ENCODE measurements at regions not wholly inside any gene's neighbourhood (a gene's known extent, or its start where the extent isn't known, plus 50 kb on each side); places are given as distances from the start of the nearest gene placed in this dataset.

- Histone ChIP-seq H3K36me3 (replicated peaks in 1 of 2; ENCODE audit: control insufficient read depth in 1 of 2, insufficient read depth in 2 of 2, low read length in 2 of 2) (no peaks in the 10 kb centered on the region), H3K4me3 (replicated peaks in 1 of 3; ENCODE audit: low read depth in 2 of 3, low read length in 3 of 3) (no peak overlapping the region), H2AFZ (ENCODE audit: insufficient read depth, low read depth, low read length, poor library complexity, severe bottlenecking) (no peak overlapping the region), H3K79me2 (ENCODE audit: insufficient read depth, low read length) (no peaks in the 10 kb centered on the region), H3K4me1 (ENCODE audit: control insufficient read depth in 1 of 2, insufficient read depth in 2 of 2, low read length in 2 of 2) (no peaks in the 10 kb centered on the region), H4K20me1 (ENCODE audit: insufficient read depth, low read length) (no peaks in the 10 kb centered on the region), H3K4me2 (replicated peaks; ENCODE audit: extremely low read depth, low read length, poor library complexity, severe bottlenecking) (no peak overlapping the region), H3K27ac (ENCODE audit: low read depth in 1 of 2, low read length in 2 of 2) (no peak overlapping the region), H3K9me3 (replicated peaks in 1 of 2; ENCODE audit: control insufficient read depth in 1 of 2, insufficient read depth in 1 of 2, low read length in 2 of 2) (peaks cover 0 to 4% of the 10 kb centered on the region in 2 donors), H3K9ac (ENCODE audit: insufficient read depth, low read length, poor library complexity, severe bottlenecking) (no peak overlapping the region), H3K27me3 (ENCODE audit: control insufficient read depth in 2 of 2, insufficient read depth in 2 of 2, low read length in 2 of 2) (no peaks in the 10 kb centered on the region)
- 40% methylated on average over 1 of the region's 4 CpGs for WGBS (ENCODE audit: insufficient coverage)
- intact Hi-C loops (cut with micrococcal nuclease), result no loop called here
- TF ChIP-seq, protein P1, sequence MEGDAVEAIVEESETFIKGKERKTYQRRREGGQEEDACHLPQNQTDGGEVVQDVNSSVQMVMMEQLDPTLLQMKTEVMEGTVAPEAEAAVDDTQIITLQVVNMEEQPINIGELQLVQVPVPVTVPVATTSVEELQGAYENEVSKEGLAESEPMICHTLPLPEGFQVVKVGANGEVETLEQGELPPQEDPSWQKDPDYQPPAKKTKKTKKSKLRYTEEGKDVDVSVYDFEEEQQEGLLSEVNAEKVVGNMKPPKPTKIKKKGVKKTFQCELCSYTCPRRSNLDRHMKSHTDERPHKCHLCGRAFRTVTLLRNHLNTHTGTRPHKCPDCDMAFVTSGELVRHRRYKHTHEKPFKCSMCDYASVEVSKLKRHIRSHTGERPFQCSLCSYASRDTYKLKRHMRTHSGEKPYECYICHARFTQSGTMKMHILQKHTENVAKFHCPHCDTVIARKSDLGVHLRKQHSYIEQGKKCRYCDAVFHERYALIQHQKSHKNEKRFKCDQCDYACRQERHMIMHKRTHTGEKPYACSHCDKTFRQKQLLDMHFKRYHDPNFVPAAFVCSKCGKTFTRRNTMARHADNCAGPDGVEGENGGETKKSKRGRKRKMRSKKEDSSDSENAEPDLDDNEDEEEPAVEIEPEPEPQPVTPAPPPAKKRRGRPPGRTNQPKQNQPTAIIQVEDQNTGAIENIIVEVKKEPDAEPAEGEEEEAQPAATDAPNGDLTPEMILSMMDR (IDR thresholded peaks at IDR 0.05), result no peak
- H3K27me3 Mint-ChIP-seq (ENCODE audit: low read depth in 3 of 3), result no peaks in the 10 kb centered on the region
- no peak overlapping the region for H3K4me3 Mint-ChIP-seq
- no peak for DNase-seq
- no peaks in the 10 kb centered on the region for H3K36me3 Mint-ChIP-seq
- no peaks in the 10 kb centered on the region for H3K4me1 Mint-ChIP-seq
- no peak overlapping the region for H3K27ac Mint-ChIP-seq
- H3K9me3 Mint-ChIP-seq, result peaks cover 0 to 6% (median 3%) of the 10 kb centered on the region in 7 donors
Measured at GRCh38 chr7:109745677-109746410, 1176.2 kb downstream of the DNAJB9 start.

GRCh38 chr7:109751241-109751640 lies 1181.6 kb downstream of the DNAJB9 start:
- no peak overlapping the region for H3K4me2 ChIP-seq (replicated peaks; ENCODE audit: extremely low read depth, low read length, poor library complexity, severe bottlenecking)
- H3K4me3 ChIP-seq (replicated peaks in 1 of 3; ENCODE audit: low read depth in 2 of 3, low read length in 3 of 3), result no peak overlapping the region
- H3K27ac ChIP-seq (ENCODE audit: low read depth in 1 of 2, low read length in 2 of 2), result no peak overlapping the region
- 80% methylated on average over 1 of the region's 4 CpGs for WGBS (ENCODE audit: insufficient coverage)
- TF ChIP-seq, protein P1 (IDR thresholded peaks at IDR 0.05), result no peak
- H3K4me1 ChIP-seq (ENCODE audit: control insufficient read depth in 1 of 2, insufficient read depth in 2 of 2, low read length in 2 of 2), result no peaks in the 10 kb centered on the region
- H3K27me3 ChIP-seq (ENCODE audit: control insufficient read depth in 2 of 2, insufficient read depth in 2 of 2, low read length in 2 of 2), result no peaks in the 10 kb centered on the region
- Mint-ChIP-seq H3K4me3 (no peak overlapping the region), H3K27me3 (ENCODE audit: low read depth in 3 of 3) (no peaks in the 10 kb centered on the region), H3K27ac (no peak overlapping the region), H3K9me3 (peaks cover 0 to 6% (median 2%) of the 10 kb centered on the region in 7 donors), H3K4me1 (no peaks in the 10 kb centered on the region), H3K36me3 (no peaks in the 10 kb centered on the region)
- H3K36me3 ChIP-seq (replicated peaks in 1 of 2; ENCODE audit: control insufficient read depth in 1 of 2, insufficient read depth in 2 of 2, low read length in 2 of 2), result no peaks in the 10 kb centered on the region
- intact Hi-C loops (cut with micrococcal nuclease), result no loop called here
- no peaks in the 10 kb centered on the region for H3K79me2 ChIP-seq (ENCODE audit: insufficient read depth, low read length)
- no peaks in the 10 kb centered on the region for H4K20me1 ChIP-seq (ENCODE audit: insufficient read depth, low read length)
- no peak overlapping the region for H3K9ac ChIP-seq (ENCODE audit: insufficient read depth, low read length, poor library complexity, severe bottlenecking)
- peaks cover 0 to 4% of the 10 kb centered on the region in 2 donors for H3K9me3 ChIP-seq (replicated peaks in 1 of 2; ENCODE audit: control insufficient read depth in 1 of 2, insufficient read depth in 1 of 2, low read length in 2 of 2)
- H2AFZ ChIP-seq (ENCODE audit: insufficient read depth, low read depth, low read length, poor library complexity, severe bottlenecking), result no peak overlapping the region
- no peak for DNase-seq
